ENCODE measurements at regions not wholly inside any gene's neighbourhood (a gene's known extent, or its start where the extent isn't known, plus 50 kb on each side); places are given as distances from the start of the nearest gene placed in this dataset.
"Not testable (repeated sequence)": the region's sequence is repeated elsewhere in the genome, so short reads cannot be mapped to it uniquely, and the experiment has no call there.

GRCh38 chr5:21494033-21494432 is 1359.1 kb downstream of the CDH12 start:
- not testable (repeated sequence) for DNase-seq (ENCODE audit: extremely low read depth, insufficient read length); H3K27me3 ChIP-seq (replicated peaks; ENCODE audit: control insufficient read depth, insufficient read depth, low read length); H3K4me3 ChIP-seq (replicated peaks; ENCODE audit: low read depth, low read length); H3K36me3 ChIP-seq (ENCODE audit: control insufficient read depth, insufficient read depth, low read length)

- not testable (repeated sequence) for H3K36me3 ChIP-seq (ENCODE audit: control insufficient read depth, insufficient read depth, low read length); H3K27me3 ChIP-seq (replicated peaks; ENCODE audit: control insufficient read depth, insufficient read depth, low read length); DNase-seq (ENCODE audit: extremely low read depth, insufficient read length); H3K4me3 ChIP-seq (replicated peaks; ENCODE audit: low read depth, low read length)
These were observed 1362.0 kb downstream of the CDH12 start for GRCh38 chr5:21491182-21491581.

DNA sequence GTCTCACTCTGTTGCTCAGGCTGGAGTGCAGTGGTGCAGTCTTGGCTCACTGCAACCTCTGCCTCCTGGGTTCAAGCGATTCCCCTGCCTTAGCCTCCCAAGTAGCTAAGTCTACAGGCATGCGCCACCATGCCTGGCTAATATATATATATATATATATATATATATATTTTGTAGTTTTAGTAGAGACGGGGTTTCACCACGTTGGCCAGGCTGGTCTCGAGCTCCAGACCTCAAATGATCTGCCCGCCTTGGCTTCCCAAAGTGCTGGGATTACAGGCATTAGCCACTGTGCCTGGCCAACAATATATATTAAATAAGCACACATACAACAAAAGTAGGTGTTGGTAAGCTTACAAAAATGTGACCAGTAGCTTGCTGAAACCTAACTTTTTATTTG is 1364.3 kb downstream of the CDH12 start:
- not testable (repeated sequence) for H3K36me3 ChIP-seq (ENCODE audit: control insufficient read depth, insufficient read depth, low read length); H3K27me3 ChIP-seq (replicated peaks; ENCODE audit: control insufficient read depth, insufficient read depth, low read length); DNase-seq (ENCODE audit: extremely low read depth, insufficient read length); H3K4me3 ChIP-seq (replicated peaks; ENCODE audit: low read depth, low read length)

DNA sequence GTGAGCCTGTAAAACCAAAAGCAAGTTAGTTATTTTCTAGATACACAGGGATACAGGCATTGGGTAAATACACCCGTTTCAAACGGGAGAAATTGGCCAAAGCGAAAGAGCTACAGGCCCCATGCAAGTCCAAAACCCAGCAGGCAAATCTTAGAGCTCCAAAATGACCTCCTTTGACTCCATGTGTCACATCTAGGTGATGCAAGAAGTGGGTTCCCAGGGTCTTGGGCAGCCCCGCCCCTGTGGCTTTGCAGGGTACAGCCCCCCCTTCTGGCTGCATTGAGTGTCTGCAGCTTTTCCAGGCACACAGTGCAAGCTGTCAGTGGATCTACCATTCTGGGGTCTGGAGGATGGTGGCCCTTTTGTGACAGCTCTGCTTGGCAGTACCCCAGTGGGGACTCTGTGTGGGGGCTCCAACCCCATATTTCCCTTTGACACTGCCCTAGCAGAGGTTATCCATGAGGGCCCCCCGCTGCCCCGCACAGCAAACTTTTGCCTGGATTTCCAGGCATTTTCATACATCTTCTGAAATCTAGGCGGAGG is 1367.6 kb downstream of the CDH12 start:
- H3K36me3 ChIP-seq (ENCODE audit: control insufficient read depth, insufficient read depth, low read length); DNase-seq (ENCODE audit: extremely low read depth, insufficient read length); H3K27me3 ChIP-seq (replicated peaks; ENCODE audit: control insufficient read depth, insufficient read depth, low read length); H3K4me3 ChIP-seq (replicated peaks; ENCODE audit: low read depth, low read length): not testable (repeated sequence)
- TF ChIP-seq, protein P1, sequence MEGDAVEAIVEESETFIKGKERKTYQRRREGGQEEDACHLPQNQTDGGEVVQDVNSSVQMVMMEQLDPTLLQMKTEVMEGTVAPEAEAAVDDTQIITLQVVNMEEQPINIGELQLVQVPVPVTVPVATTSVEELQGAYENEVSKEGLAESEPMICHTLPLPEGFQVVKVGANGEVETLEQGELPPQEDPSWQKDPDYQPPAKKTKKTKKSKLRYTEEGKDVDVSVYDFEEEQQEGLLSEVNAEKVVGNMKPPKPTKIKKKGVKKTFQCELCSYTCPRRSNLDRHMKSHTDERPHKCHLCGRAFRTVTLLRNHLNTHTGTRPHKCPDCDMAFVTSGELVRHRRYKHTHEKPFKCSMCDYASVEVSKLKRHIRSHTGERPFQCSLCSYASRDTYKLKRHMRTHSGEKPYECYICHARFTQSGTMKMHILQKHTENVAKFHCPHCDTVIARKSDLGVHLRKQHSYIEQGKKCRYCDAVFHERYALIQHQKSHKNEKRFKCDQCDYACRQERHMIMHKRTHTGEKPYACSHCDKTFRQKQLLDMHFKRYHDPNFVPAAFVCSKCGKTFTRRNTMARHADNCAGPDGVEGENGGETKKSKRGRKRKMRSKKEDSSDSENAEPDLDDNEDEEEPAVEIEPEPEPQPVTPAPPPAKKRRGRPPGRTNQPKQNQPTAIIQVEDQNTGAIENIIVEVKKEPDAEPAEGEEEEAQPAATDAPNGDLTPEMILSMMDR (IDR thresholded peaks at IDR 0.05; ENCODE audit: insufficient read depth, low read length, poor library complexity, severe bottlenecking): peak; percentile 52

GRCh38 chr5:21484498-21484889 is 1368.7 kb downstream of the CDH12 start:
- H3K36me3 ChIP-seq (ENCODE audit: control insufficient read depth, insufficient read depth, low read length); H3K4me3 ChIP-seq (replicated peaks; ENCODE audit: low read depth, low read length); DNase-seq (ENCODE audit: extremely low read depth, insufficient read length); H3K27me3 ChIP-seq (replicated peaks; ENCODE audit: control insufficient read depth, insufficient read depth, low read length): not testable (repeated sequence)

DNA sequence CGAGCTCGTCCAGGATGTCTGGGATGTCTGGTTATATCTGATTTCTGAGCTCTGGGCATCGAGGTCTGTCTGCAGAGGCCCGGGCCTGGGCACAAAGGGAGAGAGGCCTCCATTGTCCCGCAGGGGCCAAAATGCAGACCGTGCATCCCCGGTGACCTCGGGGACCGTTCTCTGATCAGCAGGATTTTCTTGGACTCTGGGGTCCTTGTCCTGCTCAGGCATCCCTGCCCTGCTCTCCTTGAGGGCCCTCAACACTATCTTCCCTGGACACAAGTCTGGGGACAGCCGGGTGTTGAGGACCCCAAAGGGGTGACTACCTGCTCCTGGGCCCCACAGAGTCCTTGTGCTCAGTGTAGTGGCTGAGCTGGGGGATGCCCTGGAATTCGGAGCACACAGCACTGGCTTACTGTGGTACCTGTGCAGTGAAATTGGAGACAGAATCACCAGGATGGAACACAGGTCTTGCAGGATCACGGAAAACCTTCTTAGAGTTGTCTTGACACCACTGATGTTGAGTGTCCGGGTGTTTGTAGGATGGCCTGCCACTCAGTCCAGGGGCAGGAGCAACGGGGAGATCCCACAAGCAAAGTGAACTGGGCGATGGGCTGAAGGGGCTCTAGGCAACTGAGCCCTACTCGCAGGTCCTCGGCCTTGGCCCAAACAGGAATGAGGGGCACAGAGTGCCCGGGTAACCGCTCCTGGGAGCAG is 1369.2 kb downstream of the CDH12 start:
- DNase-seq (ENCODE audit: extremely low read depth, insufficient read length); H3K4me3 ChIP-seq (replicated peaks; ENCODE audit: low read depth, low read length); H3K27me3 ChIP-seq (replicated peaks; ENCODE audit: control insufficient read depth, insufficient read depth, low read length): not testable (repeated sequence)

DNA sequence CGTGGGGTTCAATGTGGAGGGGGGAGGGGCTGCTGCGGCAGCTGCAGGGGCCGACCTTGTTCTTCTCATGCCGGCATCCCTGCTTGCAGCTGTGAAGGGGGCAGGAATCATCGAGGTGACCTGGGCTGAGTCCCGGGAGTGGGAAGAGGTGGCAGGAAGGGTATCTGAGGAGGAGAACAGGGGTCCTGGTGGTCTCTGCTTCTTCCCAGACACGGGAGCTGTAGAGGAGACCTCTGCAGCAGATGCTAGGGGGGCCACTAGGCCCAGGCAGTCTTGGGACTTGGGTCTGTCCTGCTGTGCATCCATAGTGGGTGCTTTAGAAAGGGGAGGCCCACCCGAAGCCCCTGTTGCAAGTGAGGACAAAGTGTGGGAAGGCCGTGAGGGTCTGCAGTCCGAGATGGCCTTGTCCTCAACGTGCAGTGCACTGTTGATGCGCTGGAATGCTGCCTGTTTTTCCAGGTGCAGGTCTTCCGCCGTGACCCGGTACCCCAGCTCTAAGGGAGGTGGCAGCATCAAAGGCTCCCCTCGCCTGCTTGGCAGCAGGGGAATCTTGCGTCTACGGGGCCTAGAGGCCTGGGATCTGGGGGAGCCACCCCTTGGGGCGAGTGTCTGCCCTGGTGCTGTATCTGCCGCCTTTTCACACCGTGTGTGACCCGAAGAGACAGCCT is 1370.0 kb downstream of the CDH12 start:
- not testable (repeated sequence) for DNase-seq (ENCODE audit: extremely low read depth, insufficient read length); H3K4me3 ChIP-seq (replicated peaks; ENCODE audit: low read depth, low read length); H3K36me3 ChIP-seq (ENCODE audit: control insufficient read depth, insufficient read depth, low read length); H3K27me3 ChIP-seq (replicated peaks; ENCODE audit: control insufficient read depth, insufficient read depth, low read length)

More for the DNA sequence above, 1369.2 kb downstream of the CDH12 start:
- not testable (repeated sequence) for H3K36me3 ChIP-seq (ENCODE audit: control insufficient read depth, insufficient read depth, low read length)

DNA sequence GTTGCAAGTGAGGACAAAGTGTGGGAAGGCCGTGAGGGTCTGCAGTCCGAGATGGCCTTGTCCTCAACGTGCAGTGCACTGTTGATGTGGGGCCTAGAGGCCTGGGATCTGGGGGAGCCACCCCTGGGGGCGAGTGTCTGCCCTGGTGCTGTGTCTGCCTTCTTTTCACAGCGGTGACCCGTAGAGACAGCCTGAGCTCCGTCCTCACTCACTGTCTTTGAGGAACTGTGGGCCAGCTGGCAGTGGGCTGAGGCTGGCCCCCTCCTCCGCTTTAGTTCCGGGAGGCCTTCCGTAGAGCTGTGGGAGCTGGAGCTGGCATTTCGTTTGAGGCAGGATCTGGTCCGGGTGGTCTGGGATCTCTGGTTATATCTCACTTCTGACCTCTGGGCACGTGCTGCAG is 1370.6 kb downstream of the CDH12 start:
- not testable (repeated sequence) for H3K36me3 ChIP-seq (ENCODE audit: control insufficient read depth, insufficient read depth, low read length); H3K27me3 ChIP-seq (replicated peaks; ENCODE audit: control insufficient read depth, insufficient read depth, low read length); DNase-seq (ENCODE audit: extremely low read depth, insufficient read length); H3K4me3 ChIP-seq (replicated peaks; ENCODE audit: low read depth, low read length)

GRCh38 chr5:21481320-21482270 is 1371.5 kb downstream of the CDH12 start:
- H3K36me3 ChIP-seq (ENCODE audit: control insufficient read depth, insufficient read depth, low read length); DNase-seq (ENCODE audit: extremely low read depth, insufficient read length); H3K4me3 ChIP-seq (replicated peaks; ENCODE audit: low read depth, low read length); H3K27me3 ChIP-seq (replicated peaks; ENCODE audit: control insufficient read depth, insufficient read depth, low read length): not testable (repeated sequence)

GRCh38 chr5:21480054-21480453 is 1373.1 kb downstream of the CDH12 start:
- H3K36me3 ChIP-seq (ENCODE audit: control insufficient read depth, insufficient read depth, low read length); H3K4me3 ChIP-seq (replicated peaks; ENCODE audit: low read depth, low read length); DNase-seq (ENCODE audit: extremely low read depth, insufficient read length); H3K27me3 ChIP-seq (replicated peaks; ENCODE audit: control insufficient read depth, insufficient read depth, low read length): not testable (repeated sequence)

- H3K4me3 ChIP-seq (replicated peaks; ENCODE audit: low read depth, low read length); H3K36me3 ChIP-seq (ENCODE audit: control insufficient read depth, insufficient read depth, low read length); DNase-seq (ENCODE audit: extremely low read depth, insufficient read length); H3K27me3 ChIP-seq (replicated peaks; ENCODE audit: control insufficient read depth, insufficient read depth, low read length): not testable (repeated sequence)
These were observed 1379.2 kb downstream of the CDH12 start for GRCh38 chr5:21473981-21474380.

DNA sequence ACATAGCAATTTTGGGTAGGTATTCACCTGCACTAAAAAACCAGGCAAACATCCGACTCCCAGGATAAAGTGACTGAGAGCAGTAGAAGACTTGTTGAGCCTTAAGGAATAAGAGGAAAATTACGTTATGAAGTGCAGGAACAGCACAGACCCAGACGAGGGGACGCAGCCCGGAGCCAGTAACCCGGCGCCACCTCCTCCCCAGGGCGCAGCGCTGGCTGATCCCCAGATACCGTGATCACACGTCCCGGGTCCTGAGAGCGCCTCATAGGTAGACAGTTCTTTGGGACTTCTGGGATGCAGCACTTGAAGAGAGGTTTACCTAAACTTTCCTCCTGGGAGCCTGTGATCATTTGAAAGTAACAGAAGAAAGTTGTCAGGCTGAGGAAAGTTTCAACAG is 1379.7 kb downstream of the CDH12 start:
- H3K27me3 ChIP-seq (replicated peaks; ENCODE audit: control insufficient read depth, insufficient read depth, low read length): not testable (repeated sequence)

More for the DNA sequence above, 1379.7 kb downstream of the CDH12 start:
- H3K36me3 ChIP-seq (ENCODE audit: control insufficient read depth, insufficient read depth, low read length); H3K4me3 ChIP-seq (replicated peaks; ENCODE audit: low read depth, low read length); DNase-seq (ENCODE audit: extremely low read depth, insufficient read length): not testable (repeated sequence)

All from GM06990 (cell line).